OCI-LY7 (cell line): ENCODE measurements at regions not wholly inside any gene's neighbourhood (a gene's known extent, or its start where the extent isn't known, plus 50 kb on each side); places are given as distances from the start of the nearest gene placed in this dataset.

Source experiments
- BruUV-seq: library from RNA; stranded (reverse); fragments of 400-500 nt; replicated peaks from 2 replicates; lab custom pipeline; 2021; lab: Mats Ljungman, UMichigan
- CTCF ChIA-PET: fragments of 300-600 bp; sonication (Branson Sonifier 250); formaldehyde crosslinking; loops from one replicate; lab custom pipeline; 2022; ENCODE audit warnings: antibody characterized with exemption; ENCODE audit not compliant: unreplicated experiment; lab: Charles Lee
- POLR2A ChIA-PET: fragments of 300-600 bp; sonication (Branson Sonifier 250); formaldehyde crosslinking; loops from one replicate; lab custom pipeline; 2022; ENCODE audit warnings: antibody characterized with exemption; lab: Charles Lee
- DNase-seq: peaks from one replicate; pipeline ENCODE4 v3.0.0-alpha.2; 2015; ENCODE audit warnings: low spot score
- H2AFZ ChIP-seq: fragments of 200-600 bp; sonication (generic), shearing (Covaris generic); 2 replicates; pipeline ENCODE4 v1.6.1; 2014; ENCODE audit warnings: mild to moderate bottlenecking, antibody characterized with exemption, low read length, moderate library complexity
- H3K27ac ChIP-seq: fragments of 200-600 bp; sonication (generic); 2 replicates; pipeline ENCODE4 v1.5.1; 2014; ENCODE audit warnings: mixed run types, low read depth, mild to moderate bottlenecking, moderate library complexity, low read length, inconsistent platforms; ENCODE audit not compliant: poor library complexity, severe bottlenecking
- H3K36me3 ChIP-seq: fragments of 200-600 bp; sonication (generic); 2 replicates; pipeline ENCODE4 v1.6.1; 2014; ENCODE audit warnings: mild to moderate bottlenecking, antibody characterized with exemption, low read length, moderate library complexity, mixed read lengths; ENCODE audit not compliant: insufficient read depth
- H3K4me1 ChIP-seq: fragments of 200-600 bp; sonication (generic); 2 replicates; pipeline ENCODE4 v1.5.1; 2014; ENCODE audit warnings: mild to moderate bottlenecking, low read length; ENCODE audit not compliant: insufficient read depth, poor library complexity, severe bottlenecking
- H3K4me2 ChIP-seq: fragments of 200-600 bp; sonication (generic); 2 replicates; pipeline ENCODE4 v1.6.1; 2014; ENCODE audit warnings: mild to moderate bottlenecking, low read length
- H3K4me3 ChIP-seq: fragments of 200-600 bp; sonication (generic); 2 replicates; pipeline ENCODE4 v1.5.1; 2014; ENCODE audit warnings: mild to moderate bottlenecking, low read depth, low read length; ENCODE audit not compliant: poor library complexity, severe bottlenecking
- H3K79me2 ChIP-seq: fragments of 200-600 bp; sonication (generic); 2 replicates; pipeline ENCODE4 v1.6.1; 2016; ENCODE audit warnings: low read depth, mild to moderate bottlenecking, low read length, moderate library complexity, mixed read lengths; ENCODE audit not compliant: insufficient read depth
- H3K9me2 ChIP-seq: fragments of 200-600 bp; sonication (generic); 2 replicates; pipeline ENCODE4 v1.6.1; 2016; ENCODE audit warnings: mild to moderate bottlenecking, low read length, mixed read lengths; ENCODE audit not compliant: insufficient read depth
- H3K9me3 ChIP-seq: fragments of 200-600 bp; sonication (generic); 2 replicates; pipeline ENCODE4 v1.6.1; 2014; ENCODE audit warnings: mild to moderate bottlenecking, mixed run types, low read length, mixed read lengths
- H4K20me1 ChIP-seq: fragments of 200-600 bp; sonication (generic); 2 replicates; pipeline ENCODE4 v1.6.1; 2014; ENCODE audit warnings: mild to moderate bottlenecking, antibody characterized with exemption, low read length, moderate library complexity, mixed read lengths; ENCODE audit not compliant: insufficient read depth
- CTCF ChIP-seq: fragments of 200-600 bp; sonication (generic); conservative IDR thresholded peaks from 2 replicates; pipeline ENCODE4 v1.5.1; 2014; ENCODE audit warnings: mild to moderate bottlenecking, antibody characterized with exemption, low read length, moderate library complexity, mixed read lengths
- EZH2phosphoT487 ChIP-seq: fragments of 200-600 bp; sonication (generic); IDR thresholded peaks from 2 replicates; pipeline ENCODE4 v1.6.1; 2018; ENCODE audit warnings: low read depth, borderline replicate concordance, mild to moderate bottlenecking, mixed run types, antibody characterized with exemption, low read length, moderate library complexity, mixed read lengths
- intact Hi-C: fragments of 100-400 bp; cut with micrococcal nuclease; formaldehyde crosslinking; loops from one replicate; pipeline ENCODE4 v1.10.0; 2022; ENCODE audit not compliant: unreplicated experiment

- intact Hi-C loops: no loop called here
These were observed 421.3 kb downstream of the ACTL7B start for GRCh38 chr9:108434502-108434901.

GRCh38 chr9:108434036-108434435, 421.8 kb downstream of the ACTL7B start:
- H2AFZ ChIP-seq: no peak overlapping the region
- no peaks in the 10 kb centered on the region for H3K4me1 ChIP-seq
- H3K4me3 ChIP-seq: no peak overlapping the region
- no peaks in the 10 kb centered on the region for H3K9me3 ChIP-seq
- intact Hi-C loops: no loop called here
- DNase-seq: no peak
- H4K20me1 ChIP-seq: no peaks in the 10 kb centered on the region
- ChIA-PET CTCF (no interaction called here), POLR2A (no interaction called here)
- no peak overlapping the region for H3K4me2 ChIP-seq
- H3K79me2 ChIP-seq: no peaks in the 10 kb centered on the region
- no peak overlapping the region for H3K27ac ChIP-seq
- H3K36me3 ChIP-seq: no peaks in the 10 kb centered on the region
- no peaks in the 10 kb centered on the region for H3K9me2 ChIP-seq
- BruUV-seq: no TSS peak
- TF ChIP-seq CTCF (peak; percentile 24; the same call in 1 of the 2 replicates), EZH2phosphoT487 (no peak)

More at GRCh38 chr9:108434502-108434901, 421.3 kb downstream of the ACTL7B start:
- no TSS peak for BruUV-seq
- H3K27ac ChIP-seq: no peak overlapping the region
- H2AFZ ChIP-seq: no peak overlapping the region
- no peak for DNase-seq
- H3K36me3 ChIP-seq: no peaks in the 10 kb centered on the region
- no peaks in the 10 kb centered on the region for H4K20me1 ChIP-seq
- H3K9me2 ChIP-seq: no peaks in the 10 kb centered on the region
- no peak overlapping the region for H3K4me2 ChIP-seq
- no peak overlapping the region for H3K4me3 ChIP-seq
- H3K9me3 ChIP-seq: no peaks in the 10 kb centered on the region
- H3K4me1 ChIP-seq: no peaks in the 10 kb centered on the region
- ChIA-PET CTCF (no interaction called here), POLR2A (no interaction called here)
- H3K79me2 ChIP-seq: no peaks in the 10 kb centered on the region
- no peak for TF ChIP-seq EZH2phosphoT487
- no peak for TF ChIP-seq CTCF

GRCh38 chr9:108430655-108431054, 425.1 kb downstream of the ACTL7B start:
- Histone ChIP-seq H2AFZ (no peak overlapping the region), H3K9me2 (no peaks in the 10 kb centered on the region), H4K20me1 (no peaks in the 10 kb centered on the region), H3K36me3 (no peaks in the 10 kb centered on the region), H3K79me2 (no peaks in the 10 kb centered on the region), H3K4me3 (no peak overlapping the region), H3K4me1 (no peaks in the 10 kb centered on the region), H3K27ac (no peak overlapping the region), H3K9me3 (no peaks in the 10 kb centered on the region), H3K4me2 (no peak overlapping the region)
- TF ChIP-seq EZH2phosphoT487 (no peak), CTCF (no peak)
- intact Hi-C loops: no loop called here
- ChIA-PET POLR2A (no interaction called here), CTCF (no interaction called here)
- no TSS peak for BruUV-seq
- no peak for DNase-seq
